Nephron (organoid): ENCODE measurements at regions not wholly inside any gene's neighbourhood (a gene's known extent, or its start where the extent isn't known, plus 50 kb on each side); places are given as distances from the start of the nearest gene placed in this dataset.

Experiments
- H3K27ac Mint-ChIP-seq, 3 experiments: 2 replicates each; pipeline ENCODE4 v1.8.0; 2020; ENCODE audit warnings: mixed read lengths in 3 of 3, mild to moderate bottlenecking in 2 of 3, moderate library complexity in 1 of 3
- H3K27me3 Mint-ChIP-seq: 2 replicates; pipeline ENCODE4 v1.8.0; 2021; ENCODE audit warnings: low read depth, mild to moderate bottlenecking, moderate library complexity, mixed read lengths
- H3K36me3 Mint-ChIP-seq: 2 replicates; pipeline ENCODE4 v1.8.0; 2020; ENCODE audit warnings: low read depth, mixed read lengths
- H3K4me1 Mint-ChIP-seq: 2 replicates; pipeline ENCODE4 v1.8.0; 2020; ENCODE audit warnings: mixed read lengths
- H3K4me3 Mint-ChIP-seq, 3 experiments: 2 replicates each; pipeline ENCODE4 v1.8.0; 2020; ENCODE audit warnings: mild to moderate bottlenecking in 3 of 3, mixed read lengths in 3 of 3, moderate library complexity in 2 of 3
- H3K9me3 Mint-ChIP-seq: 2 replicates; pipeline ENCODE4 v1.8.0; 2020; ENCODE audit warnings: mixed read lengths
- TF ChIP-seq, protein P1 (sequence below), 3 experiments: fragments of 200-600 bp; sonication (generic); IDR thresholded peaks; one replicate each; pipeline ENCODE4 v1.5.0; 2021; ENCODE audit warnings: antibody characterized with exemption in 3 of 3; ENCODE audit not compliant: unreplicated experiment in 3 of 3

DNA sequence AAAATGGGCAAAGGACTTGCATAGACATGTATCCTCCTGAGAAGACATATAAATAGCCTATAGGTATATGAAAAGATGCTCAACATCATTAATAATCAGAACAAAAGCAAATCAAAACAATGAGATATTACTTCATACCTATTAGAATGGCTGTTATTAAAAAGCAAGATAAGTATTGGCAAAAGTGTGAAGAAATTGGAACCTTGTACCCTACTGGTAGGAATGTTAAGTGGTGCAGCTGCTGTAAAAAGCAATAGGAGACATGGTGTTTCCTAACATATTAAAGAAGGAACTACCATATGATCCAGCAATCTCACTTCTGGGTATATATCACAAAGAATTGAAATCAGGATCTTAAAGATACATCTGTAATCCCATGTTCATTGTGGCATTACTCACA lies 69.8 kb upstream of the PRR16 start:
- Mint-ChIP-seq H3K9me3 (peaks cover 6% of the 10 kb centered on the region), H3K27me3 (no peaks in the 10 kb centered on the region), H3K4me1 (no peaks in the 10 kb centered on the region), H3K27ac (no peak overlapping the region), H3K36me3 (no peaks in the 10 kb centered on the region), H3K4me3 (no peak overlapping the region)
- TF ChIP-seq, protein P1, sequence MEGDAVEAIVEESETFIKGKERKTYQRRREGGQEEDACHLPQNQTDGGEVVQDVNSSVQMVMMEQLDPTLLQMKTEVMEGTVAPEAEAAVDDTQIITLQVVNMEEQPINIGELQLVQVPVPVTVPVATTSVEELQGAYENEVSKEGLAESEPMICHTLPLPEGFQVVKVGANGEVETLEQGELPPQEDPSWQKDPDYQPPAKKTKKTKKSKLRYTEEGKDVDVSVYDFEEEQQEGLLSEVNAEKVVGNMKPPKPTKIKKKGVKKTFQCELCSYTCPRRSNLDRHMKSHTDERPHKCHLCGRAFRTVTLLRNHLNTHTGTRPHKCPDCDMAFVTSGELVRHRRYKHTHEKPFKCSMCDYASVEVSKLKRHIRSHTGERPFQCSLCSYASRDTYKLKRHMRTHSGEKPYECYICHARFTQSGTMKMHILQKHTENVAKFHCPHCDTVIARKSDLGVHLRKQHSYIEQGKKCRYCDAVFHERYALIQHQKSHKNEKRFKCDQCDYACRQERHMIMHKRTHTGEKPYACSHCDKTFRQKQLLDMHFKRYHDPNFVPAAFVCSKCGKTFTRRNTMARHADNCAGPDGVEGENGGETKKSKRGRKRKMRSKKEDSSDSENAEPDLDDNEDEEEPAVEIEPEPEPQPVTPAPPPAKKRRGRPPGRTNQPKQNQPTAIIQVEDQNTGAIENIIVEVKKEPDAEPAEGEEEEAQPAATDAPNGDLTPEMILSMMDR (IDR thresholded peaks at IDR 0.05; ENCODE audit: unreplicated experiment in 3 of 3) = no peak

DNA sequence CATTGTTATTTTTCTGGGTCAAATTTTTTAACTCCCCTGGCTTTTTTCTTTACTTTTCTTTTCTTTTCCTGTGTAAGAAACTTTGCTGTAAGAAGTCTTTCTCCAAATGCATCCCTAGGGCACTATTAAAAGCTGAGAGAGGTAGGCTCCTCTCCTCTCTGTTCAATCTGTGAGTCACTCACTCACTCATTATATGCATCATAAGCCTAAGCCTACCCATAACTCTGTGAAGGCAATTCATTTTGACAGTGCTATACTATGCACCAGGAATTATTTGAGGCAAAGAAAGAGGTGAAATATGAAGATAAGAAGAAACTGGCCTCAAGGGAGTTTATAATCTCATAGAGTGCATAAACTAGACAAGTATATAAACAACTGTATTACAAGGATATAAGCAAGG lies 67.9 kb upstream of the PRR16 start:
- H3K36me3 Mint-ChIP-seq = no peaks in the 10 kb centered on the region
- H3K4me1 Mint-ChIP-seq = no peaks in the 10 kb centered on the region
- TF ChIP-seq, protein P1 (IDR thresholded peaks at IDR 0.05; ENCODE audit: unreplicated experiment in 3 of 3) = no peak

DNA sequence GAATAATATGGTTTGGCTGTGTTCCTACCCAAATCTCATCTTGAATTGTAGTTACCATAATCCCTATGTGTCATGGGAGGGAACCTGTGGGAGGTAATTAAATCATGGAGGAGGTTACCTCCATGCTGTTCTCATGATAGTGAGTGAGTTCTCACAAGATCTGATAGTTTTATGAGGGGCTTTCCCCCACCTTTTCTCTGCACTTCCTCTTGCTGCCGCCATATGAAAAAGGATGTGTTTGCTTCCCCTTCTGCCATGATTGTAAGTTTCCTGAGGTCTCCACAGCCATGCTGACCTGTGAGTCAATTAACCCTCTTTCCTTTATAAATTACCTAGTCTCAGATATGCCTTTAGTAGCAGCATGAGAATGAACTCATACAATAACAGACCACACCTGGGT lies 63.7 kb upstream of the PRR16 start:
- Mint-ChIP-seq H3K9me3 (peaks cover 17% of the 10 kb centered on the region), H3K36me3 (no peaks in the 10 kb centered on the region), H3K4me1 (no peaks in the 10 kb centered on the region), H3K4me3 (no peak overlapping the region), H3K27ac (no peak overlapping the region), H3K27me3 (no peaks in the 10 kb centered on the region)
- TF ChIP-seq, protein P1 (IDR thresholded peaks at IDR 0.05; ENCODE audit: unreplicated experiment in 3 of 3) = no peak

More for the DNA sequence above, 67.9 kb upstream of the PRR16 start:
- Mint-ChIP-seq H3K27ac (no peak overlapping the region), H3K4me3 (no peak overlapping the region), H3K27me3 (no peaks in the 10 kb centered on the region), H3K9me3 (peaks cover 15% of the 10 kb centered on the region)

DNA sequence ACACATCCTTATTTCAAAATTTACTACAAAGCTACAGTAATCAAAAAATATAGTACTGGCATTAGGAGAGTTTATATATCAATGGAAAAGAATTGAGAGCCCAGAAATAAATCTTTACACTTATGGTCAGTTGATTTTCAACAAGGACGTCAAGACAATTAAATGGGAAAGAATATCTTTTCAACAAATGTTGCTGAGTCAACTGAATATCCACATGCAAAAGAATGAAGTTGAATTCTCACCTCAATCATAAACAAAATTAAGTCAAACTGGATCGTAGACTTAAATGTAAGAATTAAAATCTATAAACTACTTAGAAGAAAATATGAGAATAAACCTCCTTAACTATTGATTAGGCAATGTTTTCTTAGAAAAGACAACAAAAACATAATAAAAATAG lies 61.5 kb upstream of the PRR16 start:
- Mint-ChIP-seq H3K4me3 (no peak overlapping the region), H3K9me3 (peaks cover 17% of the 10 kb centered on the region), H3K4me1 (no peaks in the 10 kb centered on the region), H3K36me3 (no peaks in the 10 kb centered on the region), H3K27ac (no peak overlapping the region), H3K27me3 (no peaks in the 10 kb centered on the region)
- TF ChIP-seq, protein P1 (IDR thresholded peaks at IDR 0.05; ENCODE audit: unreplicated experiment in 3 of 3) = no peak

DNA sequence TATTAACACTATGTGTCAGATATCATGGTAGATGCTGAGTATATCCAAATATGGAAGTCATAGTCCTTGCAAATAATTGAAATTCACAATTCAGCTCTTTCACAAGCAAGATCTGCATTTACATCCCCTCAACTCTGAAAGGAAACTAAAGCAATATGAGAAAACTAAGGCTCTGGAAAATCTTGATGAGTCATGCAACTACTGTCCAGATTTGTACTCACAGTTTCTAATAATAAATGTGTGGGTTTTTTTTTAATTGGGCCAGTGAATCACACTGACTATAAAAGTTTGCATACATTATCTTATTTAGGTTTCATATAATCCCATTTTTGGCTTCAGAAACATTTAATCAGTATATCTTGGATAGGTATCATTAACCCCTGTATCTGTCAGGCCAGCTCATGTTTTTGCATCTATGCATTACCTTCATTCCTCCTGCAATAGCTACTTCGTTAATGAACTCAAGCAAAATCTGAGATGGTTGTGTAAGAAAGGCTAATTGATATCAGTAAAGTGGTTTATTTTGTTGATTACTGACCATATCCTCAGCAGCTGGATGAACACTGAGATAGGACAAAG lies 58.7 kb upstream of the PRR16 start:
- H3K36me3 Mint-ChIP-seq = no peaks in the 10 kb centered on the region
- no peaks in the 10 kb centered on the region for H3K4me1 Mint-ChIP-seq
- TF ChIP-seq, protein P1 (IDR thresholded peaks at IDR 0.05; ENCODE audit: unreplicated experiment in 3 of 3) = no peak
- no peaks in the 10 kb centered on the region for H3K27me3 Mint-ChIP-seq
- no peak overlapping the region for H3K27ac Mint-ChIP-seq
- H3K9me3 Mint-ChIP-seq = peaks cover 6% of the 10 kb centered on the region
- H3K4me3 Mint-ChIP-seq = no peak overlapping the region

DNA sequence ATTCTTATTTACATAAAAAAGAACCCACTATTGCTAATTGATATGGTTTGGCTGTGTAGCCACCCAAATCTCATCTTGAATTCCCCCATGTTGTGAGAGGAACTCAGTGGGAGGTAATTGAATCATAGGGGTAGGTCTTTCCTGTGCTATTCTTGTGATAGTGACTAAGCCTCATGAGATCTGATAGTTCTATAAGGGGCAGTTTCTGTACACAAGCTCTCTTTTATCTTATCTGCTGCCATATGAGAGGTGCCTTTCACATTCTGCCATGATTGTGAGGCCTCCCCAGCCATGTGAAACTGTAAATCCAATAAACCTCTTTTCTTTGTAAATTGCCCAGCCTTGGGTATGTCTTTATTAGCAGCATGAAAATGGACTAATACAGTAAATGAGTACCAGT lies 58.2 kb upstream of the PRR16 start:
- Mint-ChIP-seq H3K27me3 (no peaks in the 10 kb centered on the region), H3K27ac (no peak overlapping the region), H3K4me1 (no peaks in the 10 kb centered on the region), H3K36me3 (no peaks in the 10 kb centered on the region), H3K4me3 (no peak overlapping the region), H3K9me3 (peaks cover 6% of the 10 kb centered on the region)
- TF ChIP-seq, protein P1 (IDR thresholded peaks at IDR 0.05; ENCODE audit: unreplicated experiment in 3 of 3) = no peak
